Dermis microvascular lymphatic vessel endothelial cell (primary cell): ENCODE measurements at regions not wholly inside any gene's neighbourhood (a gene's known extent, or its start where the extent isn't known, plus 50 kb on each side); places are given as distances from the start of the nearest gene placed in this dataset.
"Not testable (repeated sequence)": the region's sequence is repeated elsewhere in the genome, so short reads cannot be mapped to it uniquely, and the experiment has no call there.

Experiments used
- DNase-seq, 2 donors: peaks; one replicate each; pipeline versions ENCODE4 v3.0.0 to v3.0.0-alpha.2; 2010; ENCODE audit warnings: low read depth in 2 of 2

GRCh38 chr12:75765170-75766059 is 254.0 kb upstream of the KRR1 start:
- no peak for DNase-seq

DNA sequence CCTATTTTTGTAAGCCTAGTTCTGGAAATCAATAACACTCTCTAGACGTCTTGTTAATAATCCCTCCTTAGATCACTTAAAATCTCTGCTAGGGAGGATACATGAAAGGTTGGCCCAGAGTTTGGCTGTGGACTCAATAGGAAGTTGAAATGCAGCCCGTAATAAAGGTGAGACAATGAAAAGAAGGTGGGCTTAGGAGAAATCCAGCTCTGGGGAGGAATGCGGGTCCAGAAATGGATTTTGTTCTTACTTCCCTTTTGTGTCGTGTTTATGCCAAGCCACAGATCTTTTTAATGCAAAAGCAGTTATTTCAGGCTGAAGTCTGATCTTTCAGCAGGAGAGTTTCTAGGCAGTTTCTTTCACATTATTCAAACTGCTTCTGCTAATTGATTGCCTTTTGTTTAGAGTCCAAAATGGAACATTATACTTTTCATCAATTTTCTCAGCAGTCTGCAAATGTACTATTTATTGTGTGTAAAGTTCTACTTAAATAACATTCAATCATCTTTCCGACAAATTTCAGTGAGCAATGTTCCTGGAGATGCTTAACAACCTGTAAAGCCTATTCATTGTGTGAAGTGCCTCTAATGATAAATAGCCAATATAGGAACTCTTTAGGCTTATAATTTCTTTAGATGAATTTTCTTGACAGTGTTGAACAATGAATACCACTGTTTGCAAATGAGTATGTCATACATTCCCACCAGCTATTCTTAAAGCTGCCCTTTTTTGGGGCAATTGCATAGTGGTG is 252.9 kb upstream of the KRR1 start:
- DNase-seq, result no peak

DNA sequence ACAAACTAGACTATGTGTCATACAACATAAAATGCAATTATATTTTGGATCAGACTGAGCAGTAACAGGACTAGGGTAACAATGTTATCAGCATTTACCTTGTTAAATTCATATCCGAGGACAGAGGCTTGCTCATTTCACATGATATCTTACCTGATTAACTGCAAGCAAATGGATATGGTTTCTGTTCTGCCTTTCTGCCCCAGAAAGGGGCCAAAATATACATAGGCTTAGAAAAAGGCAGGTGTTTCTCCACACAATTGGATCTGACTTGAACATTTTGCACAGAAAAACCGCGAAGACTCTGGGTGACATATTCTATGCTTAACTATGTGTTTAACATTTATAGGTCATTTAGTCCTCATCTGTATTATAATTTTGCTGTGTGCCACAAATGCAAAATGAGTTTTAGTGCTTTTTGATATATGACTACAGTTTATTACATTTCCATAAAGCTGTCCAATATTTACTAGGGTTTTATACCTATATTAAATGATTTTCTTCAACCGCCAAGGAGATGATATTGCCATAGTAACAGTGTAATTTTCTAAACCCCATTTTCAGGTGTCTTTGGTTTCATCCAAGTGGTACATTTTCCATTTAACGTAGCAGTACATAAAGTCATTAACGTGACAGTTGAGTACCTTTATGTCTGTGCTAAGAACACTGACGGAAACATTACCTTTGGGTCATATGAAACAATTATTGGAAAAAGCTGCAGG is 249.3 kb upstream of the KRR1 start:
- DNase-seq, result no peak

DNA sequence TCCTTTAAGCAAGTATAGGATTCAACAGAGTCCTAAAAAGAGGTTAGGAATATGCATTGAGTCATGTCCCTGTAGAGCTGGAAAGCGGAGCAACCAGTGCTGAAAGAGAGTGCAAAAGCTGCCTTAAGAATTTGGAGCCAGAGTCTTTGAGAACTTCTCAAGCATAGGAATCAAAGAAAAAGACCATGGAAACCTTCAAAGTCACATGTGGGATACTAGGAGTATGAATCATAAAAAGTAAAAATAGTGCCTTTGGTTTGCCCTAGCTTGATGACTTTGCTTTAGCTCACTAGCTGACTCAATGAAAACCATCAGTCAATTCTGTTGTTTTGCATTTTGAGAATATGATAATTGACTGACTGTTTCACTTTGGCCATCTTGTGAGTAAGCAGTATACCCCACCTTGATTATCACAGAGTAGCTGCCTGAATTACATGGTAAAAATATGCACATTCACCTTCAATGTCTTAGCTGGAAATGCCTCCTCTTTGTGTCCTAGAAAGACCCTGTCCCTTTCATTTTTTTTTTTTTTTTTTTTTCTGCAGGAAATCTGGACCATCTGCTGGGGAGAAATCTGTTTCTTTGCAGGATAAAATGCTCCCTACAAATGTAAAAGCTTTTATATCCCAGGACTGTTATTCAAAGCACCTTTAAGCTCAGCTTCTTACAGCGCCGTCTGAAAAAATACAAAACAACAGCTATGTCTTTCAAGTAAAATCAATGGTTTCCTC is 248.6 kb upstream of the KRR1 start:
- DNase-seq, result no peak

GRCh38 chr12:75759196-75759595 is 247.8 kb upstream of the KRR1 start:
- no peak for DNase-seq

DNA sequence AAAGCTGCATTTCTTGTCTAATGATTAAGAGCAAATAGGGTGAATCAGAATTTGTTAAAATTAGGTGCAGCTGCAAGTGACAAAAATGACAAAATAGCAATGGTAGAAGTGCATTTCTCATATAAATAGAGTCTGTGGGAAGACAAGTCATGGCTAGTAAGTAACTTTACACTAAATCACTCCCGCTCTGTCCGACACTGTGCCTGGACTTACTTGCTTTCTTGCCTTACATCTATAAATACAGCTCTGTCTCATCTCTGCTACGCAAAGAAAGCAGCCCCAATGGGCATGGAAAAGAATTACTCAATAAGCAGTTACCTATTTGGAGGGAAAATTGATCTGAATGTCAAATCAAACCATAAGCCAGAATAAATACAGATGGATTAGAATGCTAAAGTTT is 245.4 kb upstream of the KRR1 start:
- no peak for DNase-seq

DNA sequence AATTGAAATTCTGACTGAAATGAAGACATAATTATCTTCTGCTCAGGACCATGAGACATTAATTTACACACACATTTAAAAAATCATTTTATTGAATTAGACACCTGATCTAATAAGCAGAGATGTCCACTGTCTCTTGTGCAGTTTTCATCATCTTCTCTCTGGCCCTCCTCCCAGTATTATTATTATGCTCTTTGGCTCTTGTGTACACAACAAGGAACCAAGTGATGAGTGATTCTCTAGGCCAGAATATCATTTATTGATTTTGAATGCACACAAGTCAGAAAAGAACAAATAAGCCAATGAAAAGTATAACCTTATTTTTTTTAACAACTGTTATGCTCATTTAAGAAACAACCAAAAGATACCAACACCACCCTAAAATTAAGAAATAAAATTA is 244.7 kb upstream of the KRR1 start:
- DNase-seq, result no peak

DNA sequence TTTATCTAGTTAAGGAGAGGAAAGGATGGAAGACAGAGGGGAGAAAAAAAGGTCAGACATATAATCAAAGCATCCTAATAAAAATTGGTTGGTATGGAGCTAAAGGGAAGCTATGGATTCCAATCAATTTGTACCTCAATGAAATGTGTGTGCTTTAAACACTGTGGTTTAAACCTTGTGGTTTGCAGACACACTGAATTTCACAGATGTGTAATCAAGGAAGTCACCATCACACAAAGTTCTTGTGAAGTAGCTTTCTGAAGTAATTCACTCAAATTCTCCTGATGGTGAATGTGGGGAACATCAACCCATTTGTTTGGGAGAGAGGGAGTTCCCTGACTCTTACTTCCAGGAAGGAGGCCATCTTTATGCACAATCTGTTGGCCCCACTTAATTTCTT is 243.3 kb upstream of the KRR1 start:
- DNase-seq, result no peak

GRCh38 chr12:75754141-75754540 is 242.7 kb upstream of the KRR1 start:
- no peak for DNase-seq

DNA sequence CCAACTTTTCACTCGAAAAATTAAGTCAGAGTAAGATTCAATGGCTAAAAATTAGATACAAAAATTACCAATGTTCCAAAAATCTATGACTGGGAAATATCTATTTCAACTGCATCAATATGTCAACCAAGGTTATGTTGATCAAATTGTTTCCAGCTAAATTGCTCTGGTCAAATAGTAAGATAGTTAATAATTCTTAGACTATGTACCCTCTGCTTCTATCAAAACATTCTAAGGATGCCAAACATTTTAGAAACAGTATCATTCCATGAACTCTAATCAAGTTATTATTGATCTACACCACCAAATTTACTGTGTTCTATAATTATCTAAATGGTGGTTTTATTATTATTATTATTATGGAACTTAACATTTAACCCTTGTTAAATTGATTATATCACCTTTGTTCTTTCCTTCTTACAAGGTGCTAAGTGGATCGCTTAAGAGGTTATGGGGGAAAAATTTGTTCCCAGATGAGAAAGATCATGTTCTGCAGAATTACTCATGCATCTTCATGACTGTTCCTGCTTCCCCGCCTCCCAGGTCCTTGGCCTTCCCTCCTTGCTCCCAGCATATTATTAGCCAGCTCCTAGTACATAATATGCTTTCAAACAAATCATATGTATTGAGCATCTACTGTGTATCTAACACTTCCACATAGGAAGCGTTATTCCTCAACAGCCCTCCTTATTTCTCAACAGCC is 240.5 kb upstream of the KRR1 start:
- no peak for DNase-seq

GRCh38 chr12:75750716-75751306 is 239.4 kb upstream of the KRR1 start:
- peak; percentile 15 to 19 for DNase-seq

GRCh38 chr12:75748990-75749389 is 237.6 kb upstream of the KRR1 start:
- not testable (repeated sequence) for DNase-seq

DNA sequence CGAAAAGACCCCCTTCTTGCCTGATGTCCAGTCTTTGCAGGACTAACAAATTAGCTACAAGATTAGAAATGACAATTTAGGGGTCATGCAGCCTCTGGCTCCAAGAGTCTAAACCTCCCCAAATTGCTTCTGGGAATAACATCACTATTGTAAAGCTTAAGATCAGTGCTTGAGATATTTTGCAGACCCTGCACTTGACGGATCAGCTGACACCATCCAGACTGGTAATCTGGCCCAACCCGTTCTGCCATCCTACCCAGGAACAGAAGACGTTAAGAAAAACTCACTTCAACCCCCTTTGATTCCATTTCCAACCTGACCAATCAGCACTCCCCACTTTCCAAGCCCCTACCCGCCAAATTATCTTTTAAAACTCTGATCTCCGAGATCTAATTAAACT is 236.7 kb upstream of the KRR1 start:
- no peak for DNase-seq

DNA sequence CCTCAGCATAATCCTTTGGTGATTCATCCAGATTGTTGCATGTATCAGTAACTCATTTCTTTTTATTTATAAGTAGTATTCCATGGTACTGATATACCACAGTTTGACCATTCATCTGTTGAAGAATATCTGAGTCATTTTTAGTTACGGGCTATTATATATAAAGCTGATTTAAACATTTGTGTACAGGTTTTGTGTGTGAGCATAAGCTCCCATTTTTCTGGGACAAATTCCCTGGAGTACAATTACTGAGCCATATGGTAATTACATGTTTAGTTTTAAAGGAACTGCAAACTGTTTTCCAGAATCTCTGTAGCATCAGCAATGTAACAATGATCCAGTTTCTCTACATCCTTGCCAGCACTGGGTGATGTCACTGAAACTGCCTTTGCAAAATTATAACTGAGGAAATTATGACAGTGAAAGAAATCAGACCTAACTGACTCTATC is 236.2 kb upstream of the KRR1 start:
- DNase-seq, result no peak

DNA sequence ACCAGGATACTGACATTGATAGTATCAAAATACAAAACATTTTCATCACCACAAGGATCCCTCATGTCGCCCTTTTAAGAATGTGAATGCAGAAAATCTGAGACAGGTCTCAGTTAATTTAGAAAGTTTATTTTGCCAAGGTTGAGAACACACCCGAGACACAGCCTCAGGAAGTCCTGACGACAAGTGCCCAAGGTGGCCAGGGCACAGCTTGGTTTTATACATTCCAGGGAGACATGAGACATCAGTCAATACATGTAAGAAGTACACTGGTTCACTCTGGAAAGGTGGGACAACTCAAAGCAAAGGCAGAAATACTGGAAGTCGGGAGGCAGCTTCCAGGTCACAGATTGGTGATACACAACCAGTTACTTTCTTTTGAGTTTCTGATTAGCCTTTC is 235.2 kb upstream of the KRR1 start:
- DNase-seq, result no peak

GRCh38 chr12:75744607-75745256 is 233.3 kb upstream of the KRR1 start:
- no peak for DNase-seq

GRCh38 chr12:75742961-75743360 is 231.6 kb upstream of the KRR1 start:
- no peak for DNase-seq

DNA sequence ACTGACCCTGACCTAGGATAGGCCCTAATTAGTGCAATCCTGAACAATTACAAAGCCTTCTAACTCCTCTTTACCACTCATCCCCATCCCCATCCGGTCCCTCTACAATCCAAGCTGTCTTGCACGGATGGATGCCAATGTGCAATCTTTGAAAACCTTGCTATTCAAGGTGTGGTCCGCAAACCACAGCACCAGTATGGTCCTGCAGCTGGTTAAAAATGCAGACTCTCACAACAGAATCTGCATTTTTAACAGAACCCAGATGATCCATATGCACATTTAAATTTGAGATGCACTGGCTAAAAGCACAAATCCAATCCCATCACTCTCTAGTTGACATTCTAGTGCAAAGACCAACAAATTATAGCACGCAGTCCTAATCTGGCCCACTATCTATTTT is 230.6 kb upstream of the KRR1 start:
- no peak for DNase-seq

GRCh38 chr12:75739912-75740311 is 228.5 kb upstream of the KRR1 start:
- no peak for DNase-seq

DNA sequence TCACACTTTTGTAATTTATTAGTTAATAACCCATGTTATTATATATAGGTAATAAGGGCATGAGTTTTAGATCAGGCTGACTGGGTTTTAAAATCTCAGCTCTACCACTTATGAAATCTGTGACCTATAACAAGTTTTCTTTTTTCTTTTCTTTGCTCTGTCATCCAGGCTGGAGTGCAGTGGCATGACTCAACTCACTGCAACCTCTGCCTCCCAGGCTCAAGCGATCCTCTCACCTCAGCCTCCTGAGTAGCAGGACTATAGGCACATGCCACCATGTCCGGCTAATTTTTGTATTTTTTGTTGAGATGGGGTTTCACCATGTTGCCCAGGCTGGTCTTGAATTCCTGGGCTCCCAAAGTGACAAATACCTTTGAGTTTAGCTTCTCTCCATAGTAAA is 227.7 kb upstream of the KRR1 start:
- DNase-seq, result not testable (repeated sequence)
